ENCODE measurements at regions not wholly inside any gene's neighbourhood (a gene's known extent, or its start where the extent isn't known, plus 50 kb on each side); places are given as distances from the start of the nearest gene placed in this dataset.

DNA sequence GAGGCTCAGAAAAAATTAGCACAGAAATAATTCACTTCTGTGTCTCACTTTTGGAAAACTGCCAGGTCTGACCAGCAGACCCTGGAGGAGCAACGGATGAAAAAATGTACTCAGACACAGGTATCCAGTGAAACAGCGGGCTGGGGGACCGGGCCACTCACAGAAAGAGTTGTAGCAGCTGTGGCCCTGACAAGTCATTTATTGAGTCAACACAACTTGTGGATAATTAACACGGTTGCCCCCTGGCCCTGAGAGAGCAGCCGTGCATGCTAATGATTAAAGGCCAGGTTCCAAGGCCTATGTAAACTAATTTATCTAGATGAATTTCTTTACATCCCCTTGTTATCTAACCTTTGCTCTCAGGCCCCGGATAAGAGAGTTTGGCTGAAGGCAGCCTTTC is 131.3 kb downstream of the AASDHPPT start:
- TF ChIP-seq, protein P1, sequence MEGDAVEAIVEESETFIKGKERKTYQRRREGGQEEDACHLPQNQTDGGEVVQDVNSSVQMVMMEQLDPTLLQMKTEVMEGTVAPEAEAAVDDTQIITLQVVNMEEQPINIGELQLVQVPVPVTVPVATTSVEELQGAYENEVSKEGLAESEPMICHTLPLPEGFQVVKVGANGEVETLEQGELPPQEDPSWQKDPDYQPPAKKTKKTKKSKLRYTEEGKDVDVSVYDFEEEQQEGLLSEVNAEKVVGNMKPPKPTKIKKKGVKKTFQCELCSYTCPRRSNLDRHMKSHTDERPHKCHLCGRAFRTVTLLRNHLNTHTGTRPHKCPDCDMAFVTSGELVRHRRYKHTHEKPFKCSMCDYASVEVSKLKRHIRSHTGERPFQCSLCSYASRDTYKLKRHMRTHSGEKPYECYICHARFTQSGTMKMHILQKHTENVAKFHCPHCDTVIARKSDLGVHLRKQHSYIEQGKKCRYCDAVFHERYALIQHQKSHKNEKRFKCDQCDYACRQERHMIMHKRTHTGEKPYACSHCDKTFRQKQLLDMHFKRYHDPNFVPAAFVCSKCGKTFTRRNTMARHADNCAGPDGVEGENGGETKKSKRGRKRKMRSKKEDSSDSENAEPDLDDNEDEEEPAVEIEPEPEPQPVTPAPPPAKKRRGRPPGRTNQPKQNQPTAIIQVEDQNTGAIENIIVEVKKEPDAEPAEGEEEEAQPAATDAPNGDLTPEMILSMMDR (IDR thresholded peaks at IDR 0.05 in 2 of 3, conservative IDR thresholded peaks at IDR 0.05 in 1 of 3; ENCODE audit: borderline replicate concordance in 1 of 3, insufficient read depth in 1 of 3, low read depth in 2 of 3, low read length in 2 of 3): no peak
- no peak for TF ChIP-seq POLR2AphosphoS5 (IDR thresholded peaks at IDR 0.05; ENCODE audit: low read depth, low read length)
- no peak for TF ChIP-seq EZH2 (IDR thresholded peaks at IDR 0.05)
- TF ChIP-seq POLR2A (IDR thresholded peaks at IDR 0.05; ENCODE audit: borderline replicate concordance, extremely low read depth, insufficient read depth, insufficient read length): no peak
- no peak for TF ChIP-seq JUND (IDR thresholded peaks at IDR 0.05)
